H1 (cell line): ENCODE measurements at regions not wholly inside any gene's neighbourhood (a gene's known extent, or its start where the extent isn't known, plus 50 kb on each side); places are given as distances from the start of the nearest gene placed in this dataset.

Experiments used
- CTCF ChIA-PET: fragments of 300-600 bp; sonication (Branson Sonifier 250); formaldehyde crosslinking; loops from one replicate; lab custom pipeline; 2021; ENCODE audit not compliant: partially characterized antibody; lab: Charles Lee
- POLR2A ChIA-PET: fragments of 300-600 bp; sonication (Branson Sonifier 250); formaldehyde crosslinking; loops from one replicate; lab custom pipeline; 2021; ENCODE audit warnings: inconsistent platforms; ENCODE audit not compliant: partially characterized antibody; lab: Charles Lee
- DNase-seq, 2 experiments: peaks; one replicate each; pipeline versions ENCODE4 v3.0.0 to v3.0.0-alpha.2; 2010 to 2022; ENCODE audit warnings: low spot score in 2 of 2, low read depth in 1 of 2, mixed read lengths in 1 of 2
- FAIRE-seq: peaks from 2 replicates; lab custom pipeline; 2011; peaks lifted over from hg19 to GRCh38; lab: Jason Lieb, UNC
- H2AFZ ChIP-seq: 2 replicates; pipeline ENCODE4 v1.8.1; 2012; ENCODE audit warnings: low read length, inconsistent platforms
- H2AK5ac ChIP-seq: 2 replicates; pipeline ENCODE4 v1.6.1; 2013; ENCODE audit warnings: low read depth, low read length
- H2BK120ac ChIP-seq: replicated peaks from 2 replicates; pipeline ENCODE3; 2013; ENCODE audit warnings: low read depth, low read length, inconsistent platforms
- H2BK12ac ChIP-seq: 2 replicates; pipeline ENCODE4 v1.6.1; 2013; ENCODE audit warnings: low read depth, low read length
- H2BK15ac ChIP-seq: 2 replicates; pipeline ENCODE4 v1.6.1; 2013; ENCODE audit warnings: low read length
- H2BK20ac ChIP-seq: 2 replicates; pipeline ENCODE4 v1.6.1; 2013; ENCODE audit warnings: low read length
- H2BK5ac ChIP-seq: 2 replicates; pipeline ENCODE4 v1.6.1; 2013; ENCODE audit warnings: low read depth, low read length
- H3K14ac ChIP-seq: 2 replicates; pipeline ENCODE4 v1.6.1; 2013; ENCODE audit warnings: inconsistent platforms; ENCODE audit not compliant: insufficient read length
- H3K18ac ChIP-seq: 2 replicates; pipeline ENCODE4 v1.6.1; 2013; ENCODE audit warnings: low read length; ENCODE audit errors: extremely low read depth
- H3K23ac ChIP-seq: 2 replicates; pipeline ENCODE4 v1.6.1; 2013; ENCODE audit warnings: inconsistent platforms; ENCODE audit not compliant: insufficient read length
- H3K23me2 ChIP-seq: 2 replicates; pipeline ENCODE4 v1.6.1; 2013; ENCODE audit warnings: low read depth, low read length
- H3K27ac ChIP-seq: 2 replicates; pipeline ENCODE4 v1.6.1; 2011; ENCODE audit warnings: low read depth, low read length, inconsistent platforms
- H3K27me3 ChIP-seq, 4 experiments: replicated peaks in 1 of 4; 1 replicate in 1 of 4; 2 replicates in 3 of 4; pipeline versions ENCODE4 v1.6.1 to v1.8.1; 2011 to 2013; ENCODE audit warnings: low read length in 3 of 4, mild to moderate bottlenecking in 3 of 4, inconsistent platforms in 2 of 4, mixed read lengths in 2 of 4, moderate library complexity in 1 of 4; ENCODE audit not compliant: control insufficient read depth in 3 of 4, insufficient read depth in 3 of 4; ENCODE audit errors: extremely low read depth in 1 of 4
- H3K36me3 ChIP-seq, 4 experiments: 2 replicates each; pipeline versions ENCODE4 v1.6.1 to v1.8.1; 2011 to 2013; ENCODE audit warnings: mild to moderate bottlenecking in 4 of 4, low read length in 3 of 4, moderate library complexity in 2 of 4, control low read depth in 1 of 4, inconsistent platforms in 1 of 4; ENCODE audit not compliant: insufficient read depth in 4 of 4, control insufficient read depth in 2 of 4
- H3K4ac ChIP-seq: replicated peaks from 2 replicates; pipeline ENCODE3; 2013; ENCODE audit warnings: low read length, low read depth, mixed read lengths, inconsistent platforms; ENCODE audit not compliant: insufficient read length
- H3K4me1 ChIP-seq, 4 experiments: replicated peaks in 1 of 4; 1 replicate in 1 of 4; 2 replicates in 3 of 4; pipeline versions ENCODE4 v1.6.1 to v1.8.1; 2011 to 2013; ENCODE audit warnings: low read length in 3 of 4, inconsistent platforms in 2 of 4, mixed read lengths in 1 of 4; ENCODE audit not compliant: insufficient read depth in 4 of 4, control insufficient read depth in 3 of 4
- H3K4me2 ChIP-seq, 2 experiments: 2 replicates each; pipeline versions ENCODE4 v1.6.1 to v1.8.1; 2011 to 2013; ENCODE audit warnings: low read depth in 2 of 2, low read length in 2 of 2, control low read depth in 1 of 2, inconsistent platforms in 1 of 2, mild to moderate bottlenecking in 1 of 2; ENCODE audit not compliant: insufficient read depth in 1 of 2
- H3K4me3 ChIP-seq, 4 experiments: fragments of 200-600, 300-600 bp in 1 of 4; sonication (generic), shearing (Covaris generic), sonication (Bioruptor Twin) in 1 of 4; 2 replicates each; pipeline versions ENCODE4 v1.5.1 to v1.8.1; 2011 to 2016; ENCODE audit warnings: low read length in 4 of 4, low read depth in 3 of 4, control low read depth in 2 of 4, inconsistent platforms in 2 of 4, mild to moderate bottlenecking in 2 of 4, mixed read lengths in 1 of 4, moderate library complexity in 1 of 4; ENCODE audit not compliant: insufficient read depth in 2 of 4; ENCODE audit errors: extremely low read depth in 1 of 4
- H3K56ac ChIP-seq: replicated peaks from 2 replicates; pipeline ENCODE3; 2013; ENCODE audit warnings: low read depth, mild to moderate bottlenecking, mixed read lengths, low read length, inconsistent platforms; ENCODE audit not compliant: insufficient read length
- H3K79me1 ChIP-seq: 2 replicates; pipeline ENCODE4 v1.6.1; 2013; ENCODE audit warnings: low read depth, low read length, control low read depth
- H3K79me2 ChIP-seq, 2 experiments: 2 replicates each; pipeline versions ENCODE4 v1.6.1 to v1.8.1; 2012 to 2013; ENCODE audit warnings: low read length in 2 of 2, mild to moderate bottlenecking in 2 of 2, inconsistent platforms in 1 of 2; ENCODE audit not compliant: insufficient read depth in 2 of 2, control insufficient read depth in 1 of 2
- H3K9ac ChIP-seq, 4 experiments: replicated peaks in 1 of 4; 1 replicate in 1 of 4; 2 replicates in 3 of 4; pipeline versions ENCODE4 v1.6.1 to v1.8.1; 2011 to 2013; ENCODE audit warnings: low read depth in 3 of 4, low read length in 3 of 4, control low read depth in 2 of 4, mild to moderate bottlenecking in 2 of 4, moderate library complexity in 2 of 4, inconsistent platforms in 1 of 4; ENCODE audit errors: extremely low read depth in 1 of 4
- H3K9me3 ChIP-seq, 2 experiments: 2 replicates each; pipeline versions ENCODE4 v1.6.1 to v1.8.1; 2012 to 2013; ENCODE audit warnings: mild to moderate bottlenecking in 2 of 2, moderate library complexity in 2 of 2, control low read depth in 1 of 2, inconsistent platforms in 1 of 2, low read depth in 1 of 2, low read length in 1 of 2, mixed read lengths in 1 of 2; ENCODE audit not compliant: insufficient read depth in 2 of 2
- H4K20me1 ChIP-seq, 2 experiments: replicated peaks in 1 of 2; 2 replicates each; pipeline versions ENCODE3 to v1.8.1; 2011 to 2013; ENCODE audit warnings: inconsistent platforms in 2 of 2, low read length in 2 of 2, mild to moderate bottlenecking in 1 of 2; ENCODE audit not compliant: insufficient read depth in 2 of 2, control insufficient read depth in 1 of 2
- H4K5ac ChIP-seq: 2 replicates; pipeline ENCODE4 v1.6.1; 2013; ENCODE audit warnings: low read length, low read depth, mixed read lengths, inconsistent platforms; ENCODE audit not compliant: insufficient read length
- H4K8ac ChIP-seq: 2 replicates; pipeline ENCODE4 v1.8.0; 2013; ENCODE audit warnings: mild to moderate bottlenecking, moderate library complexity, low read length, inconsistent platforms; ENCODE audit not compliant: insufficient read depth; ENCODE audit errors: extremely low read depth
- H4K91ac ChIP-seq: replicated peaks from 2 replicates; pipeline ENCODE3; 2013; ENCODE audit warnings: low read length, mixed read lengths, inconsistent platforms; ENCODE audit not compliant: insufficient read length
- CBX5 ChIP-seq: fragments of 300-800, 300-1000 bp; sonication (generic); IDR thresholded peaks from 2 replicates; pipeline ENCODE4 v1.7.1; 2016; ENCODE audit warnings: antibody characterized with exemption, low read length, low read depth
- NRF1 ChIP-seq: IDR thresholded peaks from 2 replicates; pipeline ENCODE4 v1.6.1; 2011; ENCODE audit warnings: mild to moderate bottlenecking, low read depth, low read length, improper control_type of control experiment
- SIX5 ChIP-seq: IDR thresholded peaks from 2 replicates; pipeline ENCODE4 v1.6.1; 2011; ENCODE audit warnings: mild to moderate bottlenecking, low read depth, low read length
- WGBS, 2 experiments: shearing (Covaris generic) in 1 of 2; methylation state at CpG; one replicate each; pipeline versions ENCODE4 v1.1.6 to v1.1.7; 2013 to 2015; ENCODE audit warnings: low lambda C conversion rate in 2 of 2, mixed read lengths in 2 of 2, inconsistent platforms in 1 of 2, low coverage in 1 of 2, missing lambda C conversion rate in 1 of 2; ENCODE audit not compliant: insufficient replicate concordance in 2 of 2, insufficient coverage in 1 of 2, insufficient read length in 1 of 2; ENCODE audit errors: extremely low coverage in 1 of 2, missing lambda C conversion rate in 1 of 2; 5-methylcytosine and 5-hydroxymethylcytosine counted together

DNA sequence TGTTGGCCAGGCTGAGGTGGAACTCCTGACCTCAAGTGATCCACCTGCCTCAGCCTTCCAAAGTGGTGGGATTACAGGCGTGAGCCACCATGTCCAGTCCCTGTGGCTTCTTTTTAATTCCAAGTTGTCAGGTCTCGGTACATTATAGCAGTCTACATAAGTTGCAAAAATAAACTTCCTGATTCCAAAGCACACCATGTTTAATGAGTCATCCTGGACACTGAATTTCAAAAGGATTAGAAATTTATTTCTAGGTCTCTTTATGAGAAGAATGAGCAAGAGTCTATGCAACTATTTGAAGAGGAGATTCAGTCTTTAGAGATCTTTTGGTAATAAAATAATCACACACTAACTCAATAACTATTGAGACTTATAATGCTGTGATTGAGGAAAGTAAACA, 63.9 kb upstream of the MCHR2 start:
- no peak overlapping the region for H3K4ac ChIP-seq
- H2BK5ac ChIP-seq: no peak overlapping the region
- H3K9me3 ChIP-seq: no peaks in the 10 kb centered on the region
- TF ChIP-seq SIX5 (no peak), NRF1 (no peak), CBX5 (no peak)
- no peak overlapping the region for H4K5ac ChIP-seq
- WGBS, 2 experiments: 83% methylated on average over 2 of the region's 2 CpGs; no CpG with 5 or more reads in 1 of the 2 experiments
- H2BK120ac ChIP-seq: no peak overlapping the region
- no peaks in the 10 kb centered on the region for H3K36me3 ChIP-seq
- DNase-seq: no peak
- no peaks in the 10 kb centered on the region for H3K79me1 ChIP-seq
- no peak overlapping the region for H3K23ac ChIP-seq
- H3K4me1 ChIP-seq: no peaks in the 10 kb centered on the region
- H2BK12ac ChIP-seq: no peak overlapping the region
- no peak overlapping the region for H3K18ac ChIP-seq
- no peaks in the 10 kb centered on the region for H3K79me2 ChIP-seq
- H4K8ac ChIP-seq: no peak overlapping the region
- no peak overlapping the region for H3K14ac ChIP-seq
- H3K56ac ChIP-seq: no peak overlapping the region
- H2AK5ac ChIP-seq: no peak overlapping the region
- no peak overlapping the region for H2BK20ac ChIP-seq
- no peak overlapping the region for H2AFZ ChIP-seq
- no peaks in the 10 kb centered on the region for H3K27me3 ChIP-seq
- H3K27ac ChIP-seq: no peak overlapping the region
- H4K91ac ChIP-seq: no peak overlapping the region
- no peak overlapping the region for H3K4me3 ChIP-seq
- H4K20me1 ChIP-seq: no peaks in the 10 kb centered on the region
- H2BK15ac ChIP-seq: no peak overlapping the region
- H3K4me2 ChIP-seq: no peak overlapping the region
- ChIA-PET CTCF (no interaction called here), POLR2A (no interaction called here)
- H3K9ac ChIP-seq: no peak overlapping the region
- H3K23me2 ChIP-seq: no peaks in the 10 kb centered on the region; the same call in 1 of the 2 replicates
- no peak for FAIRE-seq
